C1 segment of cervical spinal cord (tissue), 14 donors: ENCODE measurements at regions not wholly inside any gene's neighbourhood (a gene's known extent, or its start where the extent isn't known, plus 50 kb on each side); places are given as distances from the start of the nearest gene placed in this dataset.

Source experiments
- DNase-seq, 14 donors: peaks; one replicate each; lab custom pipeline; 2025; lab: John Stamatoyannopoulos, UW

GRCh38 chr12:13386323-13387039 is 190.0 kb downstream of the EMP1 start:
- peak in 1 of 14 donors; percentile 9 for DNase-seq

- no peak for DNase-seq
These were observed 186.9 kb downstream of the EMP1 start for GRCh38 chr12:13383379-13383778.

- DNase-seq, result no peak
These were observed 183.8 kb downstream of the EMP1 start for GRCh38 chr12:13380297-13380696.

- no peak for DNase-seq
These were observed 183.1 kb downstream of the EMP1 start for GRCh38 chr12:13379531-13380188.

- DNase-seq, result no peak
These were observed 181.2 kb downstream of the EMP1 start for GRCh38 chr12:13377698-13378097.

GRCh38 chr12:13376610-13377373 is 180.3 kb downstream of the EMP1 start:
- DNase-seq, result no peak

- DNase-seq, result no peak
These were observed 179.2 kb downstream of the EMP1 start for GRCh38 chr12:13375583-13376345.

GRCh38 chr12:13374793-13375192 is 178.3 kb downstream of the EMP1 start:
- peak in 1 of 14 donors; percentile 3 for DNase-seq

- DNase-seq, result no peak
These were observed 177.3 kb downstream of the EMP1 start for GRCh38 chr12:13373803-13374202.

- no peak for DNase-seq
These were observed 176.6 kb downstream of the EMP1 start for GRCh38 chr12:13373131-13373530.

GRCh38 chr12:13372386-13372785 is 175.9 kb downstream of the EMP1 start:
- no peak for DNase-seq

GRCh38 chr12:13371797-13372196 is 175.3 kb downstream of the EMP1 start:
- no peak for DNase-seq

- DNase-seq, result no peak
These were observed 174.8 kb downstream of the EMP1 start for GRCh38 chr12:13371367-13371766.

GRCh38 chr12:13369474-13370056 is 173.0 kb downstream of the EMP1 start:
- no peak for DNase-seq

GRCh38 chr12:13368971-13369370 is 172.4 kb downstream of the EMP1 start:
- no peak for DNase-seq

- no peak for DNase-seq
These were observed 171.9 kb downstream of the EMP1 start for GRCh38 chr12:13368431-13368830.

GRCh38 chr12:13367973-13368372 is 171.4 kb downstream of the EMP1 start:
- no peak for DNase-seq

- no peak for DNase-seq
These were observed 169.3 kb downstream of the EMP1 start for GRCh38 chr12:13365748-13366366.

- DNase-seq, result peak in 8 of 14 donors; percentile 3 to 41 (median 16)
These were observed 165.8 kb downstream of the EMP1 start for GRCh38 chr12:13362260-13362841.

GRCh38 chr12:13359636-13360035 is 163.1 kb downstream of the EMP1 start:
- DNase-seq, result no peak
